K562 (cell line): ENCODE measurements at regions not wholly inside any gene's neighbourhood (a gene's known extent, or its start where the extent isn't known, plus 50 kb on each side); places are given as distances from the start of the nearest gene placed in this dataset.

Source experiments
- ATAC-seq: fragments of 200-7000 bp; cut with Tn5 transposase; 3 replicates; pipeline ENCODE4 v1.9.1; 2020; ENCODE audit warnings: moderate library complexity
- BruUV-seq: library from RNA; stranded (reverse); fragments of 400-500 nt; replicated peaks from 2 replicates; lab custom pipeline; 2021; lab: Mats Ljungman, UMichigan
- CTCF ChIA-PET: fragments of 300-600 bp; formaldehyde crosslinking; extraction: SDS; loops from one replicate; lab custom pipeline; 2021; ENCODE audit warnings: low intra/inter-chr PET ratio; lab: Yijun Ruan, JAX
- POLR2A ChIA-PET: fragments of 300-600, 350-650 bp; sonication (Branson Sonifier 250); formaldehyde crosslinking; extraction: SDS; loops from one replicate; lab custom pipeline; 2021; ENCODE audit warnings: antibody characterized with exemption, inconsistent platforms; lab: Yijun Ruan, JAX
- DNase-seq, 4 experiments: peaks; one replicate each; pipeline versions ENCODE4 v3.0.0 to v3.0.0-alpha.2; 2011 to 2018; ENCODE audit warnings: low spot score in 3 of 4, mixed read lengths in 3 of 4; ENCODE audit errors: extremely low read depth in 1 of 4
- FAIRE-seq: peaks from 2 replicates; lab custom pipeline; 2011; peaks lifted over from hg19 to GRCh38; lab: Jason Lieb, UNC
- H2AFZ ChIP-seq: 2 replicates; pipeline ENCODE4 v1.6.0; 2011; ENCODE audit warnings: low read depth, low read length, control low read depth, inconsistent platforms
- H3K27ac ChIP-seq: fragments of 200-600 bp; 3 replicates; pipeline ENCODE4 v1.8.0; 2011; ENCODE audit warnings: low read depth, mild to moderate bottlenecking, control low read depth, inconsistent platforms, low read length, moderate library complexity, mixed read lengths; ENCODE audit errors: extremely low read depth
- H3K27me3 ChIP-seq, 2 experiments: fragments of 300-600 bp in 1 of 2; 2 replicates in 1 of 2; 3 replicates in 1 of 2; pipeline versions ENCODE4 v1.6.0 to v1.8.0; 2011; ENCODE audit warnings: inconsistent platforms in 2 of 2, low read length in 2 of 2, mild to moderate bottlenecking in 1 of 2, mixed read lengths in 1 of 2, moderate library complexity in 1 of 2; ENCODE audit not compliant: control insufficient read depth in 2 of 2, insufficient read depth in 2 of 2
- H3K36me3 ChIP-seq: fragments of 300-600 bp; 3 replicates; pipeline ENCODE4 v1.8.0; 2011; ENCODE audit warnings: mild to moderate bottlenecking, low read length, inconsistent platforms; ENCODE audit not compliant: control insufficient read depth, insufficient read depth
- H3K4me1 ChIP-seq, 2 experiments: fragments of 200-600 bp in 1 of 2; replicated peaks in 1 of 2; 2 replicates in 1 of 2; 3 replicates in 1 of 2; pipeline versions ENCODE4 v1.5.1 to v1.8.0; 2011; ENCODE audit warnings: inconsistent platforms in 2 of 2, low read length in 2 of 2, mild to moderate bottlenecking in 1 of 2, mixed read lengths in 1 of 2, moderate library complexity in 1 of 2; ENCODE audit not compliant: control insufficient read depth in 2 of 2, insufficient read depth in 2 of 2
- H3K4me2 ChIP-seq: 2 replicates; pipeline ENCODE4 v1.6.1; 2011; ENCODE audit warnings: low read length, control low read depth, inconsistent platforms, mixed read lengths; ENCODE audit not compliant: insufficient read depth
- H3K4me3 ChIP-seq: fragments of 200-600 bp; sonication (generic), shearing (Covaris generic); 2 replicates; pipeline ENCODE4 v1.5.1; 2016; ENCODE audit warnings: control low read depth, inconsistent platforms
- H3K79me2 ChIP-seq: fragments of 200-600 bp; 3 replicates; pipeline ENCODE4 v1.8.0; 2011; ENCODE audit warnings: low read length, inconsistent platforms; ENCODE audit not compliant: control insufficient read depth, insufficient read depth
- H3K9ac ChIP-seq, 2 experiments: 2 replicates each; pipeline versions ENCODE4 v1.6.0 to v1.6.1; 2011; ENCODE audit warnings: low read depth in 2 of 2, low read length in 2 of 2, control low read depth in 1 of 2, inconsistent platforms in 1 of 2, mild to moderate bottlenecking in 1 of 2, mixed read lengths in 1 of 2; ENCODE audit not compliant: insufficient read depth in 1 of 2
- H3K9me1 ChIP-seq: one replicate; pipeline ENCODE4 v1.6.0; 2011; ENCODE audit warnings: inconsistent platforms, mild to moderate bottlenecking, low read length, moderate library complexity; ENCODE audit not compliant: control insufficient read depth, insufficient read depth
- H3K9me3 ChIP-seq: replicated peaks from 2 replicates; pipeline ENCODE4 v1.5.1; 2011; ENCODE audit warnings: low read depth, low read length, inconsistent platforms; ENCODE audit not compliant: control insufficient read depth, insufficient read depth
- H4K20me1 ChIP-seq: replicated peaks from 2 replicates; pipeline ENCODE4 v1.6.1; 2011; ENCODE audit warnings: low read length, inconsistent platforms, mixed read lengths; ENCODE audit not compliant: control insufficient read depth, insufficient read depth
- ATF3 ChIP-seq, 2 experiments: fragments of 450-650 bp in 1 of 2; sonication (generic) in 1 of 2; formaldehyde crosslinking in 1 of 2; IDR thresholded peaks in 1 of 2; conservative IDR thresholded peaks in 1 of 2; 2 replicates each; pipeline versions ENCODE4 v1.6.1 to v1.8.1; 2016 to 2023; ENCODE audit warnings: mild to moderate bottlenecking in 2 of 2, moderate library complexity in 2 of 2, inconsistent platforms in 1 of 2, missing genetic modification reagents in 1 of 2
- HDAC1 ChIP-seq, 2 experiments: fragments of 450-650 bp; IDR thresholded peaks; 2 replicates each; pipeline ENCODE4 v1.6.1; 2016 to 2017; ENCODE audit warnings: inconsistent platforms in 1 of 2, mild to moderate bottlenecking in 1 of 2, moderate library complexity in 1 of 2
- HLTF ChIP-seq: fragments of 450-650 bp; IDR thresholded peaks from 2 replicates; pipeline ENCODE4 v1.6.1; 2016
- NR2C2 ChIP-seq, 2 experiments: fragments of 200-800 bp in 1 of 2; sonication (Bioruptor generic) in 1 of 2; sonication (generic) in 1 of 2; formaldehyde crosslinking in 1 of 2; IDR thresholded peaks; 2 replicates each; pipeline versions ENCODE4 v1.6.1 to v1.8.0; 2016 to 2022; ENCODE audit warnings: mild to moderate bottlenecking in 1 of 2, missing compliant biosample characterization in 1 of 2, missing genetic modification characterization in 1 of 2, missing genetic modification reagents in 1 of 2
- SRSF9 ChIP-seq: fragments of 200-400 bp; formaldehyde crosslinking; IDR thresholded peaks from 2 replicates; pipeline ENCODE4 v1.6.1; 2017; ENCODE audit warnings: low read depth, low read length, borderline replicate concordance
- STAT5A ChIP-seq: IDR thresholded peaks from 2 replicates; pipeline ENCODE4 v1.6.1; 2012; ENCODE audit warnings: low read length, inconsistent platforms, borderline replicate concordance
- TRIM28 ChIP-seq: fragments of 450-650 bp; IDR thresholded peaks from 2 replicates; pipeline ENCODE4 v1.6.1; 2017
- TSC22D4 ChIP-seq: fragments of 450-650 bp; IDR thresholded peaks from 2 replicates; pipeline ENCODE4 v1.6.1; 2016; ENCODE audit warnings: missing genetic modification characterization, missing biosample characterization, control low read depth
- UBTF ChIP-seq, 2 experiments: IDR thresholded peaks; 2 replicates each; pipeline ENCODE4 v1.6.1; 2012; ENCODE audit warnings: improper control_type of control experiment in 2 of 2, low read depth in 2 of 2, low read length in 2 of 2, borderline replicate concordance in 1 of 2
- ZNF212 ChIP-seq: fragments of 450-650 bp; formaldehyde crosslinking; IDR thresholded peaks from 2 replicates; pipeline ENCODE4 v1.4.0; 2020; ENCODE audit warnings: mild to moderate bottlenecking
- ZNF431 ChIP-seq: sonication (generic); formaldehyde crosslinking; IDR thresholded peaks from 2 replicates; pipeline ENCODE4 v1.8.0; 2022; ENCODE audit warnings: mild to moderate bottlenecking, missing genetic modification reagents
- ZNF655 ChIP-seq: fragments of 250-450 bp; sonication (Bioruptor Pico); IDR thresholded peaks from 2 replicates; pipeline ENCODE4 v1.5.0; 2021
- ZNF77 ChIP-seq: fragments of 250-450 bp; sonication (Bioruptor Pico); IDR thresholded peaks from 2 replicates; pipeline ENCODE4 v1.5.0; 2020
- WGBS: fragments of 100-300 bp; shearing (Covaris generic); methylation state at CpG from one replicate; pipeline ENCODE4 v1.1.6; 2016; ENCODE audit warnings: low coverage, mixed read lengths; ENCODE audit not compliant: insufficient coverage; ENCODE audit errors: missing lambda C conversion rate; 5-methylcytosine and 5-hydroxymethylcytosine counted together
- in situ Hi-C: fragments of 300-500 bp; cut with MboI; formaldehyde crosslinking; loops from 4 replicates; pipeline ENCODE4 v1.15.0; 2018; ENCODE audit warnings: inconsistent platforms, mixed read lengths
- intact Hi-C: fragments of 100-400 bp; cut with micrococcal nuclease; formaldehyde crosslinking; loops from 2 replicates; pipeline ENCODE4 v1.14.2; 2022
- TF ChIP-seq, protein P1 (sequence below), 2 experiments: fragments of 200-800 bp in 1 of 2; sonication (Bioruptor generic) in 1 of 2; sonication (generic) in 1 of 2; formaldehyde crosslinking in 1 of 2; IDR thresholded peaks in 1 of 2; conservative IDR thresholded peaks in 1 of 2; 2 replicates each; pipeline versions ENCODE4 v1.5.0 to v1.6.1; 2016 to 2020; ENCODE audit warnings: missing compliant biosample characterization in 1 of 2, missing genetic modification characterization in 1 of 2, missing genetic modification reagents in 1 of 2
- TF ChIP-seq, protein P2 (sequence below): fragments of 450-650 bp; formaldehyde crosslinking; IDR thresholded peaks from 2 replicates; pipeline ENCODE4 v1.4.0; 2020; ENCODE audit warnings: mild to moderate bottlenecking, moderate library complexity

- H3K79me2 ChIP-seq = no peaks in the 10 kb centered on the region
- no peak overlapping the region for H3K4me2 ChIP-seq
- WGBS = 6% methylated on average over 1 of the region's 1 CpG
- no peaks in the 10 kb centered on the region for H3K9me1 ChIP-seq
- H3K27me3 ChIP-seq = peaks cover 0 to 14% of the 10 kb centered on the region in 2 experiments; a peak in 4 of 5 replicates
- no peaks in the 10 kb centered on the region for H4K20me1 ChIP-seq
- H3K36me3 ChIP-seq = no peaks in the 10 kb centered on the region
- DNase-seq (no peak), ATAC-seq (no peak), FAIRE-seq (peak; percentile 6)
- intact Hi-C loops (no loop called here), in situ Hi-C loops (no loop called here)
- no peaks in the 10 kb centered on the region for H3K4me1 ChIP-seq
- CTCF ChIA-PET = no interaction called here
- no peak overlapping the region for H2AFZ ChIP-seq
- no peaks in the 10 kb centered on the region for H3K9me3 ChIP-seq
- H3K27ac ChIP-seq = no peak overlapping the region
- H3K4me3 ChIP-seq = no peak overlapping the region
- no TSS peak for BruUV-seq
- no peak overlapping the region for H3K9ac ChIP-seq
- POLR2A ChIA-PET = no interaction called here
- TF ChIP-seq ZNF77 (CRISPR knock-in tag) (no peak), TRIM28 (no peak), TSC22D4 (tag) (no peak), ZNF655 (no peak), SRSF9 (no peak), HDAC1 (IDR thresholded peaks at IDR 0.05) (no peak), ATF3 (IDR thresholded peaks at IDR 0.05) (no peak), ATF3 (CRISPR knock-in tag; conservative IDR thresholded peaks at IDR 0.05) (no peak), UBTF (IDR thresholded peaks at IDR 0.05; ENCODE audit: borderline replicate concordance in 1 of 2, low read depth in 2 of 2, low read length in 2 of 2) (no peak), NR2C2 (CRISPR knock-in tag; IDR thresholded peaks at IDR 0.05) (no peak), NR2C2 (tag; IDR thresholded peaks at IDR 0.05) (no peak), HLTF (no peak), ZNF212 (no peak), STAT5A (no peak), ZNF431 (CRISPR knock-in tag) (no peak)
- TF ChIP-seq, protein P1, sequence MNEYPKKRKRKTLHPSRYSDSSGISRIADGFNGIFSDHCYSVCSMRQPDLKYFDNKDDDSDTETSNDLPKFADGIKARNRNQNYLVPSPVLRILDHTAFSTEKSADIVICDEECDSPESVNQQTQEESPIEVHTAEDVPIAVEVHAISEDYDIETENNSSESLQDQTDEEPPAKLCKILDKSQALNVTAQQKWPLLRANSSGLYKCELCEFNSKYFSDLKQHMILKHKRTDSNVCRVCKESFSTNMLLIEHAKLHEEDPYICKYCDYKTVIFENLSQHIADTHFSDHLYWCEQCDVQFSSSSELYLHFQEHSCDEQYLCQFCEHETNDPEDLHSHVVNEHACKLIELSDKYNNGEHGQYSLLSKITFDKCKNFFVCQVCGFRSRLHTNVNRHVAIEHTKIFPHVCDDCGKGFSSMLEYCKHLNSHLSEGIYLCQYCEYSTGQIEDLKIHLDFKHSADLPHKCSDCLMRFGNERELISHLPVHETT (CRISPR knock-in tag; conservative IDR thresholded peaks at IDR 0.05 in 1 of 2, IDR thresholded peaks at IDR 0.05 in 1 of 2) = no peak
- TF ChIP-seq, protein P2, sequence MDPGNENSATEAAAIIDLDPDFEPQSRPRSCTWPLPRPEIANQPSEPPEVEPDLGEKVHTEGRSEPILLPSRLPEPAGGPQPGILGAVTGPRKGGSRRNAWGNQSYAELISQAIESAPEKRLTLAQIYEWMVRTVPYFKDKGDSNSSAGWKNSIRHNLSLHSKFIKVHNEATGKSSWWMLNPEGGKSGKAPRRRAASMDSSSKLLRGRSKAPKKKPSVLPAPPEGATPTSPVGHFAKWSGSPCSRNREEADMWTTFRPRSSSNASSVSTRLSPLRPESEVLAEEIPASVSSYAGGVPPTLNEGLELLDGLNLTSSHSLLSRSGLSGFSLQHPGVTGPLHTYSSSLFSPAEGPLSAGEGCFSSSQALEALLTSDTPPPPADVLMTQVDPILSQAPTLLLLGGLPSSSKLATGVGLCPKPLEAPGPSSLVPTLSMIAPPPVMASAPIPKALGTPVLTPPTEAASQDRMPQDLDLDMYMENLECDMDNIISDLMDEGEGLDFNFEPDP (CRISPR knock-in tag) = no peak
These were observed 353.7 kb upstream of the NFE2L3 start for GRCh38 chr7:25798344-25798743.
